Neural progenitor cell (in vitro differentiated cells): ENCODE measurements at regions not wholly inside any gene's neighbourhood (a gene's known extent, or its start where the extent isn't known, plus 50 kb on each side); places are given as distances from the start of the nearest gene placed in this dataset.

Experiments used
- DNase-seq: peaks from one replicate; pipeline ENCODE4 v3.0.0-alpha.2; 2016; ENCODE audit warnings: low spot score
- H2AFZ ChIP-seq: fragments of 200-600 bp; sonication (generic); replicated peaks from 2 replicates; pipeline ENCODE4 v1.6.1; 2016; ENCODE audit warnings: antibody characterized with exemption
- H3F3A ChIP-seq: fragments of 200-600 bp; sonication (generic); 2 replicates; pipeline ENCODE4 v1.6.1; 2016; ENCODE audit warnings: antibody characterized with exemption, low read depth
- H3K27ac ChIP-seq: fragments of 200-600 bp; sonication (generic); 2 replicates; pipeline ENCODE4 v1.5.1; 2016; ENCODE audit warnings: mild to moderate bottlenecking
- H3K27me3 ChIP-seq: fragments of 200-600 bp; sonication (generic); 2 replicates; pipeline ENCODE4 v1.6.1; 2016; ENCODE audit warnings: mild to moderate bottlenecking, moderate library complexity
- H3K36me3 ChIP-seq: fragments of 200-600 bp; sonication (generic); 2 replicates; pipeline ENCODE4 v1.5.1; 2016
- H3K4me1 ChIP-seq: fragments of 200-600 bp; sonication (generic); 2 replicates; pipeline ENCODE4 v1.6.1; 2016; ENCODE audit warnings: mixed run types
- H3K4me2 ChIP-seq: fragments of 200-600 bp; sonication (generic); 2 replicates; pipeline ENCODE4 v1.6.1; 2016
- H3K4me3 ChIP-seq: fragments of 200-600 bp; sonication (generic); 2 replicates; pipeline ENCODE4 v1.5.1; 2016
- H3K79me2 ChIP-seq: fragments of 200-600 bp; sonication (generic); 2 replicates; pipeline ENCODE4 v1.6.1; 2016; ENCODE audit warnings: low read depth
- H3K9ac ChIP-seq: fragments of 200-600 bp; sonication (generic); 2 replicates; pipeline ENCODE4 v1.6.1; 2016
- H3K9me3 ChIP-seq: fragments of 200-600 bp; sonication (generic); 2 replicates; pipeline ENCODE4 v1.5.1; 2016; ENCODE audit warnings: low read depth
- H4K20me1 ChIP-seq: fragments of 200-600 bp; sonication (generic); 2 replicates; pipeline ENCODE4 v1.6.1; 2016; ENCODE audit warnings: low read depth
- H3K27ac Mint-ChIP-seq: 3 replicates; pipeline ENCODE4 v1.8.0; 2021; ENCODE audit warnings: mixed read lengths
- H3K27me3 Mint-ChIP-seq: 2 replicates; pipeline ENCODE4 v1.8.0; 2022; ENCODE audit warnings: low read depth, mild to moderate bottlenecking, inconsistent platforms, moderate library complexity, mixed read lengths; ENCODE audit not compliant: insufficient read depth
- H3K36me3 Mint-ChIP-seq: 3 replicates; pipeline ENCODE4 v1.8.0; 2021; ENCODE audit warnings: mixed read lengths
- H3K4me1 Mint-ChIP-seq: 3 replicates; pipeline ENCODE4 v1.8.0; 2021; ENCODE audit warnings: mixed read lengths
- H3K4me3 Mint-ChIP-seq: 3 replicates; pipeline ENCODE4 v1.8.0; 2021; ENCODE audit warnings: mild to moderate bottlenecking, moderate library complexity, mixed read lengths
- H3K9me3 Mint-ChIP-seq: 3 replicates; pipeline ENCODE4 v1.8.0; 2020; ENCODE audit warnings: mixed read lengths
- CTCF ChIP-seq: fragments of 200-600 bp; sonication (generic); IDR thresholded peaks from 2 replicates; pipeline ENCODE4 v1.5.1; 2017; ENCODE audit warnings: antibody characterized with exemption, mild to moderate bottlenecking
- EZH2 ChIP-seq: fragments of 200-600 bp; sonication (generic); IDR thresholded peaks from 2 replicates; pipeline ENCODE4 v1.6.1; 2017; ENCODE audit warnings: antibody characterized with exemption, mild to moderate bottlenecking, moderate library complexity
- EZH2phosphoT487 ChIP-seq: fragments of 200-600 bp; sonication (generic); IDR thresholded peaks from 2 replicates; pipeline ENCODE4 v1.6.1; 2017; ENCODE audit warnings: antibody characterized with exemption

GRCh38 chr12:63508543-63508942, 159.8 kb downstream of the DPY19L2 start:
- Histone ChIP-seq H3K79me2 (no peaks in the 10 kb centered on the region), H3K4me1 (no peaks in the 10 kb centered on the region), H2AFZ (no peak overlapping the region), H3K9ac (no peak overlapping the region), H3K9me3 (no peaks in the 10 kb centered on the region), H3K36me3 (no peaks in the 10 kb centered on the region), H3K4me3 (no peak overlapping the region), H3K27ac (no peak overlapping the region), H3K27me3 (no peaks in the 10 kb centered on the region), H3K4me2 (no peak overlapping the region), H3F3A (no peaks in the 10 kb centered on the region), H4K20me1 (no peaks in the 10 kb centered on the region)
- TF ChIP-seq EZH2 (no peak), EZH2phosphoT487 (no peak), CTCF (no peak)
- Mint-ChIP-seq H3K4me1 (no peaks in the 10 kb centered on the region), H3K27me3 (no peaks in the 10 kb centered on the region), H3K9me3 (peaks cover 2% of the 10 kb centered on the region), H3K27ac (no peak overlapping the region), H3K4me3 (no peak overlapping the region), H3K36me3 (no peaks in the 10 kb centered on the region)
- no peak for DNase-seq

- H3K4me2 ChIP-seq: no peak overlapping the region
- no peak overlapping the region for H3K27ac ChIP-seq
- H3K9me3 ChIP-seq: no peaks in the 10 kb centered on the region
- no peaks in the 10 kb centered on the region for H3K79me2 ChIP-seq
- no peak for DNase-seq
- no peak overlapping the region for H3K4me3 Mint-ChIP-seq
- H3K4me1 ChIP-seq: no peaks in the 10 kb centered on the region
- no peaks in the 10 kb centered on the region for H3K36me3 Mint-ChIP-seq
- H3K9ac ChIP-seq: no peak overlapping the region
- no peaks in the 10 kb centered on the region for H3K27me3 ChIP-seq
- H3K9me3 Mint-ChIP-seq: peaks cover 4% of the 10 kb centered on the region
- H3K36me3 ChIP-seq: no peaks in the 10 kb centered on the region
- no peaks in the 10 kb centered on the region for H3K4me1 Mint-ChIP-seq
- no peak overlapping the region for H3K4me3 ChIP-seq
- H3K27ac Mint-ChIP-seq: no peak overlapping the region
- H4K20me1 ChIP-seq: no peaks in the 10 kb centered on the region
- no peaks in the 10 kb centered on the region for H3K27me3 Mint-ChIP-seq
- TF ChIP-seq EZH2: no peak
- no peak for TF ChIP-seq CTCF
- TF ChIP-seq EZH2phosphoT487: no peak
- H3F3A ChIP-seq: no peaks in the 10 kb centered on the region
- no peak overlapping the region for H2AFZ ChIP-seq
Observed at GRCh38 chr12:63499567-63499966, 168.7 kb downstream of the DPY19L2 start.

GRCh38 chr12:63498239-63498638, 170.1 kb downstream of the DPY19L2 start:
- H3K4me3 Mint-ChIP-seq: no peak overlapping the region
- Histone ChIP-seq H3K27me3 (no peaks in the 10 kb centered on the region), H3K4me3 (no peak overlapping the region), H3K4me1 (no peaks in the 10 kb centered on the region), H2AFZ (no peak overlapping the region), H3K9me3 (no peaks in the 10 kb centered on the region), H4K20me1 (no peaks in the 10 kb centered on the region), H3K9ac (no peak overlapping the region), H3F3A (no peaks in the 10 kb centered on the region), H3K27ac (no peak overlapping the region), H3K79me2 (no peaks in the 10 kb centered on the region), H3K4me2 (no peak overlapping the region), H3K36me3 (no peaks in the 10 kb centered on the region)
- no peak for DNase-seq
- H3K4me1 Mint-ChIP-seq: no peaks in the 10 kb centered on the region
- peaks cover 4% of the 10 kb centered on the region for H3K9me3 Mint-ChIP-seq
- H3K27me3 Mint-ChIP-seq: no peaks in the 10 kb centered on the region
- no peak for TF ChIP-seq EZH2phosphoT487
- TF ChIP-seq EZH2: no peak
- no peak for TF ChIP-seq CTCF
- no peaks in the 10 kb centered on the region for H3K36me3 Mint-ChIP-seq
- H3K27ac Mint-ChIP-seq: no peak overlapping the region

DNA sequence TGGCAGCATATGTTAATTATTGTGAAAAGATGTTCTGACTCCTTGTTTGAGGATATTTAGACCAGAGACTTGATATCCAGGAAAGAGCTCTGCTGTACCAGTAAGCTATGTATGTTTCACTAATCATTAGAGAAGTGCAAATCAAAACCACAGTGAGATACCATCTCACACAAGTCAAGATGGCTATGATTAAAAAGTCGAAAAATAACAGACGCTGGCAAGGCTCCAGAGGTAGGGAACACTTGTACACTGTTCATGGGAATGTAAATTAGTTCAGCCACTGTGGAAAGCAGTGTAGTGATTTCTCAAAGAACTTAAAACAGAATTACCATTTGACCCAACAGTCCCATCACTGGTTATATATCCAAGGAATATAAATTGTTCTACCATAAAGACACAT, 171.6 kb downstream of the DPY19L2 start:
- peaks cover 4% of the 10 kb centered on the region for H3K9me3 Mint-ChIP-seq
- no peak overlapping the region for H3K9ac ChIP-seq

More for the DNA sequence above, 171.6 kb downstream of the DPY19L2 start:
- Mint-ChIP-seq H3K27ac (no peak overlapping the region), H3K4me3 (no peak overlapping the region), H3K27me3 (no peaks in the 10 kb centered on the region), H3K4me1 (no peaks in the 10 kb centered on the region), H3K36me3 (no peaks in the 10 kb centered on the region)
- no peaks in the 10 kb centered on the region for H3F3A ChIP-seq
- H3K9me3 ChIP-seq: no peaks in the 10 kb centered on the region
- no peaks in the 10 kb centered on the region for H3K36me3 ChIP-seq
- no peak overlapping the region for H3K4me2 ChIP-seq
- no peak overlapping the region for H3K4me3 ChIP-seq
- DNase-seq: no peak
- no peaks in the 10 kb centered on the region for H3K4me1 ChIP-seq
- H3K79me2 ChIP-seq: no peaks in the 10 kb centered on the region
- H3K27ac ChIP-seq: no peak overlapping the region
- TF ChIP-seq EZH2: no peak
- TF ChIP-seq EZH2phosphoT487: no peak
- no peak for TF ChIP-seq CTCF
- H2AFZ ChIP-seq: no peak overlapping the region
- no peaks in the 10 kb centered on the region for H4K20me1 ChIP-seq
- no peaks in the 10 kb centered on the region for H3K27me3 ChIP-seq
